GM12873 (cell line): ENCODE measurements at regions not wholly inside any gene's neighbourhood (a gene's known extent, or its start where the extent isn't known, plus 50 kb on each side); places are given as distances from the start of the nearest gene placed in this dataset.

Experiments
- TF ChIP-seq, protein P1 (sequence below): IDR thresholded peaks from 2 replicates; pipeline ENCODE4 v1.5.1; 2012; ENCODE audit warnings: low read depth, mild to moderate bottlenecking, moderate library complexity, low read length, control low read depth; ENCODE audit not compliant: insufficient read depth; ENCODE audit errors: missing control alignments

DNA sequence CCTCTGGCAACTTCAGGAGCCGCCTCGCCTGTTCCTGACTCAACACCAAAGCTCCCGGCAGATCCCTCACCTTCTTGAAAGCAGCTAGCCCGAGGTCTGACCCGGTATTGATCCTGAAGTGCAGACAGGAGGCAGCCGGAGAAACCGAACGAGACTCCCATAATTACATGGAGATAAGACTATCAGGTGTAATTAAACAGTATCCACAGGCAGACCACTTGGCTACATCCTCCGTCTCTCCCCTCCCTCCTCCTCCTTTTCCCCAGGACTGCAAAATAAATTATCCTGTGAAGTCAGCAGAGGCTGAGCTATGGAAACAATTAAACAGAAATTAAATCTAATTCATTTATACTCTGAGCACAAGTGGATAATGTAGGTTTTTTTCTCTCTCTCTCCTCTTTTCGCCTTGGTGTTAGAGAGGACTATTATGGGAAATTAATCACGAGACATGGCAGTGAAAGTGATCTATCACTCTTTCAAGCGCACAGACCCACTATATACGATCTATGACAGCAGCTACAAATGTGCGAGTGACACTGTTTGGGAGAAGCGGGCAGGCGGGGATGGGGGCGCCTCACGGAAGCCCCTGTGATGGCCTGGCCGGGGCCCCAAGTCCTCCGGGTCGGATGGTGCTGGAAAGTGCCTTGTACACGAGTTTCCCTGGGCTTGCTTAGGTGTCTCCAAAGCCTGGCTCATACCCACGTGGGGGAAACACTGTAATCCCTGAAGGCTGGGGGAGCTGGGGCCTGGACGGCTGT lies 92.8 kb downstream of the RBFOX3 start:
- TF ChIP-seq, protein P1, sequence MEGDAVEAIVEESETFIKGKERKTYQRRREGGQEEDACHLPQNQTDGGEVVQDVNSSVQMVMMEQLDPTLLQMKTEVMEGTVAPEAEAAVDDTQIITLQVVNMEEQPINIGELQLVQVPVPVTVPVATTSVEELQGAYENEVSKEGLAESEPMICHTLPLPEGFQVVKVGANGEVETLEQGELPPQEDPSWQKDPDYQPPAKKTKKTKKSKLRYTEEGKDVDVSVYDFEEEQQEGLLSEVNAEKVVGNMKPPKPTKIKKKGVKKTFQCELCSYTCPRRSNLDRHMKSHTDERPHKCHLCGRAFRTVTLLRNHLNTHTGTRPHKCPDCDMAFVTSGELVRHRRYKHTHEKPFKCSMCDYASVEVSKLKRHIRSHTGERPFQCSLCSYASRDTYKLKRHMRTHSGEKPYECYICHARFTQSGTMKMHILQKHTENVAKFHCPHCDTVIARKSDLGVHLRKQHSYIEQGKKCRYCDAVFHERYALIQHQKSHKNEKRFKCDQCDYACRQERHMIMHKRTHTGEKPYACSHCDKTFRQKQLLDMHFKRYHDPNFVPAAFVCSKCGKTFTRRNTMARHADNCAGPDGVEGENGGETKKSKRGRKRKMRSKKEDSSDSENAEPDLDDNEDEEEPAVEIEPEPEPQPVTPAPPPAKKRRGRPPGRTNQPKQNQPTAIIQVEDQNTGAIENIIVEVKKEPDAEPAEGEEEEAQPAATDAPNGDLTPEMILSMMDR: no peak

DNA sequence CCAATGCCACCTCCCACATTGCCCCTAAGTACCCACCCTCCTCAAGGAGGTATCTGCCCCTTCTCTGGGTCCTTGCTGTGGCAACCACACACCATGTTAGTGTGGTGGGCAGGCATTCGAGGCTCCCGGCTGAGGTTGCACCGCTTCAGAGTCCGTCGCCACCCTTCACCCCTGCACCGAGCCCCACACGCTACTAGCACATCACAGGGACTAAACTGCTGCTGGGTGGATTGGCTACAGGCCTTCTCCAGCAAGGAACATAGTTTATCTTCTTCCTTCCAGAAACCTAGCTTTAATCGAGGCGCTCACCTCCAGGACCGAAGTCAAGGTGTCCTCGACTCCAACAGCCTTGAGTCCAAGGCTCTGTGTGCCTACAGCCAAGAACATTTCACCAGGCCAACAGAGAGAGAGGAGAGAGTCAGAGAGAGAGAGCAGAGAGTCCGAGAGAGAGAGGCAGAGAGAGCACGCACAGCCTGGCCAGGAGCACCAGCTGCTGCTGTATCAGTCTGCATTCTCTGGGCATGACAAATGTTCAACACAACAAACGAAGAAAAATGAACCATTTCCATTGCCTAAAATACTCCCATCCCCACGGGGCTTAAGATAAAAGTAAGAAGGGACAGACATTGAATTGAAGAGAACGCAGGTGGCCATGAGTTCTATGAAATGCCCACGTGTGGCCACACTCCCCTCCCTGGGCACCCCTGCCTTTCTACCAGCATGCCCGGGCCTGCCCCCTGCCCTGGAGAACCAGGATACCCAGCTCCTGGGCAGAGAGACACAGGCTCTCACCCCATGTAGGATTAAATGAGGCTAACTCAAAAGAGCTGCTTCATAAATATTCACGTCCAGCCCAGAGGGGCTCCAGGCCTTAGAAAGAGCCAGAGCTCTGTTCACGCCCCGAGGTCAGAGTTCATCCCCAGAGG lies 94.9 kb downstream of the RBFOX3 start:
- TF ChIP-seq, protein P1: no peak

DNA sequence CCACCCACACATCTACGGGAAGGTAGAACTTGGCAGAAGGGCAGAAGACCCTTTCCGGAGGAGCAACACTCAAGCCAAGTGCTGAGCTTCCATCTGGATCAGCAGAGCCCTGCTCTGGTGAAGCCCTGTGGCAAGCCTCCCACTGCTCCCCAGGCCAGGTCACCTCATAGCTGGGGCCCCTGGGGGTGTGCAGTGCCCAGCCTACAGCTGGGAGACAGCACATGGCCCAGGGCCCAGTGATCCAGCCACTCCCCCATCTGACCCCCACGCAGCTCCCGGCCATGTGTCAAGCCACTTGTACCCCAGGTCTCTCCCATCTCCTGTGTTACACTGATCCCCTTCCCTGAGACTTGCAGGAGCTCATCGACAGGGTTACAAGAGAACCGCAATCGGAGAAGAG lies 95.7 kb downstream of the RBFOX3 start:
- TF ChIP-seq, protein P1: no peak

DNA sequence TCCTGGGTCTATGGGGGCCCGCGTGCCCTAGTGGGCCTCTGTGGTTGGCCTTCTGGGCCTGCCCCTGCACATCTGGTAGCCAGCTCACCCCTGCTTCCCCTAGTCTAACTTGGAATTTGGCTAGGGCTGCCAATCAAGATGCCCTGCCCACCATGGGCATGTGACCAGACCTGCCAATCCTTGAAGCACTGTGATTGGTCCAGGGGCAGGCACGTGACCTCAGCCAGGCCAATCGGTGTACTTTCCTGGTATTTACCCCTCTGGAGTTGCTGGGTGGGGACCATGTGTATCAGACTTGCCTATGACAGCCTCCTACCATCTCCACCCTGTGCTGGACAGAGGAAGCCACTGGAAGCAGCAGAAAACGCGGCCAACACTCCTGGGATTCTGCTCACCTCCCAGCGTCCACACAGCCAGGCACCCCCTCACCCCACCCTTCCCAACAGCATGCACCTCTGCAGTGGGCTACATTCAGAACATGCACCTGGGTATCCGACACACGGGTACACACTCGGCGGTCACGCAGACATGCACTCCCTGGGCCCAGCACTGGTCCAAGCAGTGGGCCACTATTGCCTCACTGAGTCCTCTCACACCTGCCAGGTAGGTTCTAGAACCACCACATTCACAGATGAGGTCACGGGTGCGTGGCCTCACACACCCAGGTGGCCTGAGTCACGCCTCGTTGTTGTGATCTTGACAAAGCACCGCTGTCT lies 96.9 kb downstream of the RBFOX3 start:
- TF ChIP-seq, protein P1: no peak

DNA sequence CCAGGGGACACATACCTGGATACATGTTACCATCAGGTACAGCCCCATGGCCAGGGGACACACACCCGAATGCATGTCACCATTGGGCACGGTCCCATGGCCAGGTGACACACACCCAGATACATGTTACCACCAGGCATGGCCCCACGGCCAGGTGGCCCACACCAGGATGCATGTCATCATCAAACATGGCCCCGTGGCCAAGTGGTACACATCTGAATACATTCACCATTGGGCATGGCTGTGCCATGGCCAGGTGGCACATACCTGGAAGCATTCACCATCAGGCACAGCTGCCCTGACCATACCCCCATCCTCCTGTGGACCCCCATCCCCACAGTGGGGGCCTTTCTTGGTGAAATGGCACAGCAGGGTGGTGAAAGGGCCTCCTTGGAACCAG lies 97.6 kb downstream of the RBFOX3 start:
- TF ChIP-seq, protein P1: no peak

DNA sequence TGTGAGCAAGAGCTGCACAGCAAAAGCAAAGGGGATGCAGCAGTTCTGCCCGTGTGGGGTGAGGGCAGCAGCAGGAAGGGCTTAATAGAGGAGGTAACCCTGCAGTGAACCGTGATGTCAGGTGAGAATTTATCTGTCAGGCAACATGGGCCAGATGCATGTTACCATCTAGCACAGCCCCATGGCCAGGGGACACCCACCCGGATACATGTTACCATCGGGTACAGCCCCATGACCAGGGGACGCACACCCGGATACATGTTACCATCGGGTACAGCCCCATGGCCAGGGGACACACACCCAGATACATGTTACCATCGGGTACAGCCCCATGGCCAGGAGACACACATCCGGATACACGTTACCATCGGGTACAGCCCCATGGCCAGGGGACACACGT lies 99.4 kb downstream of the RBFOX3 start:
- TF ChIP-seq, protein P1: no peak

DNA sequence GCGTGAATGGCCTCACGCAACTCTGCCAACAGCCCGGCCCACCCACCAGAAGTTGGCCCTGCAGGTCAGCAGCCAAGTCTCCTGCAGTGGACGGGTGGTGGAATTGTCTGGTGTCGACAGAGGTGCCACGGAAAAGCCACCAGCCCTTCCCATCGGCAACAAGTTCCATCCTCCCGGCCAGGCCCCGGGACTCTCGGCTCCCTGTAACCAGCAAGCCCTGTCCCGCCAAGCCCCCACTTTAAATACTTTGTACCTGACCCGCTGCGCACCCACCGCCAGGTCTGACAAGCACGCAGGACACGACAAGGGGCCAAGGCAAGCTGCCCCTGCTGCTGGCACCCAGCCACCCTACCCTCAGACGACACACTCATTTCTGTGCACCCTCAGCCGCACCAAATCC lies 100.8 kb downstream of the RBFOX3 start:
- TF ChIP-seq, protein P1: no peak
